H54 (cell line): ENCODE measurements at regions not wholly inside any gene's neighbourhood (a gene's known extent, or its start where the extent isn't known, plus 50 kb on each side); places are given as distances from the start of the nearest gene placed in this dataset.

Experiments used
- DNase-seq: peaks from one replicate; pipeline ENCODE4 v3.0.0; 2011; ENCODE audit warnings: low spot score, mixed read lengths; ENCODE audit not compliant: insufficient read length
- FAIRE-seq: peaks from 3 replicates; lab custom pipeline; 2011; peaks lifted over from hg19 to GRCh38; lab: Jason Lieb, UNC
- POLR2A ChIP-seq: IDR thresholded peaks from 2 replicates; pipeline ENCODE4 v1.6.1; 2011; ENCODE audit warnings: low read depth, mild to moderate bottlenecking, low read length

DNA sequence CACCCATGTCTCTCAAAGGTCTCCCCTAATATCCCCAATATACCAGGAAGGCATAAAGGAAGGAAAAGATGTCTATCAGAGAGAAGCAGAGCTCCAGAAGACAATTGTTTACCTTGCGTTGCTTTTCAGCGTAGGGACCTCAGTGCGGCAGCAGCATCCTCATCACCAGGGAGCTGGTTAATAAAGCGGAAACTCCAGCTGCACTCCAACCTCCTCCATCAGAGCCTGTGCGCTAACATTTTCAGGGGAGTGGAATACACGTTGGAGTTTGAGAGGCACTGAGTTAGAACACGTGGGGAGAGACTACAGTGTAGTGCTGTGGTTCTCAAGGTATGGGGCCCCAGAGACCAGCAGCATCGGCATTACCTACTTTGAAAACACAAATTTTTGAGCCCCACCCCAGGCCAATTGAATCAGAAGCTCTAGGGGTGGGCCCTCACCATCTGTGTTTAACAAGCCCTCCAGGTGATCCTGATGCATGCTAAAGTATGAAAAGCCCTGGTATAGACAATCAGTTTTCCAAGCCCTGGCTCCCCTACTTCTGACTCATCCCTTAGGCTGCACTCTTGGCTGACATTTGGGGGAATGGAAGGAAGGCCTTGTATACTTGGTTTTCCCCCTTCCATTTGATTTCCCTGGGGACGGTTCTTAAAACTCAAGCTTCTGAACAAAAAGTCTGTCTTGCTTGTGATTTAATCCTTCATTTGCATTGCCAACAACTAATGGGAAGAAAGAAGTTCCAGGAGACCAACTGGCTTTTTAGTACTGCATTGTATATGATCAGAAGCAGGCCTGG is 419.0 kb upstream of the CCDC196 start:
- TF ChIP-seq POLR2A, result no peak
- FAIRE-seq, result no peak
- DNase-seq, result no peak

DNA sequence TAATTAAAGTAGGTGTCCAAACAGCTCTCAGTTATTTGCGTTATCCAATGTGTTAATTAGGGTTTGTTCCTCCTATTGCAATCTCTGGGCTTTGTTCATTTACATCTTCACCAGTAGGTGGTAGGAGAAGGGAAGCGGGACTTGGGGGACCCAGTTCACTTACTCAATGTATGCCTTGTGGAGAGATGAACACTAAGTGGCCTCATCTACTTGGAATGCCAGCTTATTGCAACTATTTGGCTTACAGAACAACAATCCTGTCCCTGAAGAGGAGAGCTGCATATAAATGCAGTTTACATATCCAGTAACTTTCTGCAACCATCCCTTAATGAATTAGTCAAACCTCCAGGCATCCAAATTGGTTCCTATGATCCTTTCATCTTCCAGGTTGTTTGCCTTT is 417.1 kb upstream of the CCDC196 start:
- no peak for FAIRE-seq
- no peak for TF ChIP-seq POLR2A
- DNase-seq, result no peak

GRCh38 chr14:66069830-66070541 is 416.2 kb upstream of the CCDC196 start:
- peak; percentile 14 for DNase-seq
- FAIRE-seq, result no peak
- TF ChIP-seq POLR2A, result no peak

GRCh38 chr14:66070542-66071319 is 415.4 kb upstream of the CCDC196 start:
- no peak for FAIRE-seq
- DNase-seq, result peak; percentile 24

DNA sequence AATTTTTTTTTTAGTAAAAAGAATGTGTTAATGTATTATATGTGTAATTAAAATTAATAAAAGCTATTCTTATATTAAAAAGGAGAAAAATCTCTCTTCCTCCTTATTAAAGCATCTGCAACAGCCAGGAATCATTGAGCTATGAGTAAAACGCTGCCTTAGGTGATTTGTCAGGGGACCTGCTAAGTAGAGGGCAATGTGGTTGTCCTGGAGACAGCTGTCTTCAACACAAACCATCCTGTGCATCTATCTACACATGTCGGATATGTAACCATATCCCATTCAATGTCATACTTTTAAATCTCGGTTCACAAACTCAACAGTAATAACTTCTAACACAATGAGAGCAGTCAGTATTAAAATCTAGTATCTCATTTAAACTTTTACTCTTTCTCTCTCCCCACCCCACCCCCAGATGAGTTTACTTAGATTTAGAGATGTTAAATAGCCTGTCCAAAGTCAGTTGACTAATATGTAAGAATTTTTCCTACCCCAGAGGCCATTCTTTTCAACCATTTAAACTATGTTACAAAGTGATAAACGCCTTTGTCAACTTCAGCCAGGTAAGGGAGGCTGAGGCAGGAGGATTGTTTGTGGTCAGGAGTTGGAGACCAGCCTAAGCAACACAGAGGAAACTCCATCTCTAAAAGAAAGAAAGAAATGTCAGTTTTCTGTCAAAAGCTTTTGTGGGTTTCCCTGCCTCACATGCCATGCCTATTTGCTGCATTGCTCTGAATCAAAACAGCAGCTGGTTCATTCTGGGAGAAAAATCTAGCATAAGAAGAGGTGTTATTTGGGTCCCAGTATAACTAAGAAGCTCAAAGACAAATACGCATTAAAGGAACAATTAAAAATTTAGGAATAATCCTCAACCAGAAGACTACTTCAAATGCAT is 413.7 kb upstream of the CCDC196 start:
- FAIRE-seq (no peak), DNase-seq (no peak)
- no peak for TF ChIP-seq POLR2A

More at GRCh38 chr14:66070542-66071319, 415.4 kb upstream of the CCDC196 start:
- no peak for TF ChIP-seq POLR2A

GRCh38 chr14:66074537-66074936 is 411.6 kb upstream of the CCDC196 start:
- no peak for DNase-seq
- no peak for TF ChIP-seq POLR2A
- FAIRE-seq, result no peak

- FAIRE-seq (no peak), DNase-seq (no peak)
- no peak for TF ChIP-seq POLR2A
These were observed 410.0 kb upstream of the CCDC196 start for GRCh38 chr14:66076176-66076575.

DNA sequence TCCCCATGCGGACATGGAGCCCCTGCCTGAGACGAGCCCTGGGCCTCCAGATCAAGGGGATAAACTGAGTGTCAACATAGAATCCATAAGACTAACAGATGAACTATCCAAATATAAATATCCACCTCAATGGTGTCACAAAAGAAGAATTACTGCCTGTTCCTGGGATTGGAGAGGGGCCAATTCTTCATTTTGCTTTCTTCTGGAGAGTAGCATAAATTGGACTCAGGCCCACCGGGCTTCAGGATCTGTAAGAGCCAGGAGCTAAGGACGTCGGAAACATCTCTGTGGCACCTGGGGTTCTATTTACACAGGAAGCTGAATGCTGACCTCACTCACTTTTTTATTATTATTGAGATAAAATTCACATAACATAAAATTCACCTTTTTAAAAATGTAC is 408.2 kb upstream of the CCDC196 start:
- FAIRE-seq (no peak), DNase-seq (no peak)
- TF ChIP-seq POLR2A, result no peak

DNA sequence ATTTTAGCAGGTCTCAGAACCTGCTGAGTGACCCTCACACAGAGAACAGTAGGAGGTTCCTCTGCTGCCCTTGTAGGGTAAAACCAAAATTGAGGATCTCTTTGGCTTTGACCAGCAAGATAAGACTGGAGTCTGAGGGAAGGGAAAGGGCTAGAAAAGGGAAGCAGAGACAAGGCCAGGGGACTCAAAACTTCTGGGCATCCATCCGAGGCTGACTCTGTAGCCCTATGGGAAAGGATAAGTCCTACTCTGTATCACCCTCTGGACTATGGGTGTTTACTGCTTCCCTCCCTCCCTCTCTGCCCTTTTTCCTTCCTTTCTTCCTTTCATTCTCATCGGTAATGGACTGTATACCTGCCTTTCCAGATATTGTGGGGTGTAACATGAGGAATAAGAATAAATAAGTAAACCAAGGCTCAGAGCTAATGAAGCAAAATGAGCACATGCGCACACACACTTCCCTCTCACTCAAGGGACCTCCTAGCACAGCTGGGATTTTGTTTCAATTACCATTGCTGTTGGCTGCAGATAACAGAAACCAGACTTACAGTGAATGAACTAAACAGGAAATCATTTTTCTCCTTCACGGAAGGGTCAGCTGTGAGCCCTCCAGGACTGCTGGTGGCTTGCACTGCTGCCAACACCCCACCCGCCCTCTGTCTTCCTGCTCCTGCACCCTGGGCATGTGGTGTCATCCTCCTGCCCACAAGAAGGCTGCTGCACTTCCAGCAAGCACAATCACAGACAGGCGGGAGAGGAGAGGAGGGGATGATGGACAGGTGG is 404.4 kb upstream of the CCDC196 start:
- FAIRE-seq, result no peak
- no peak for DNase-seq

DNA sequence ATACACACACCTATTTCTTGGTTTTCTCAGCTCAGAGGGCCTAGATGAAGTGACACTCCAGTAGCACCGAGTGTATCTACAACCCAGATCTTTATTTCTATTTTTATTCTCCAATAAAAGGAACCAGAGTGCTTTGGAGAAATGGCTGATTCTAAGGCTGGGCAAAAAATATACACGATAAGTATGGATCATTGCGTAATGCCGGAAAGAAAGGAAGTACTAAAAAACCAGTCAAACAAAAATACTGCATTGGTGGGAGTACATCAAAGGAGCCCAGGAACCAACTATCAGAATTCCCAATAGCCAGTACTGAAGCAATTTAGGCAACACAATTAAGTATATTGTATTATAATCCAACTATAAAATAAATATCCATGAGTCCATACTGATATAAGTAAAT is 400.9 kb upstream of the CCDC196 start:
- DNase-seq (no peak), FAIRE-seq (no peak)
- TF ChIP-seq POLR2A, result no peak

More for the DNA sequence above, 404.4 kb upstream of the CCDC196 start:
- TF ChIP-seq POLR2A, result no peak

- no peak for FAIRE-seq
- no peak for TF ChIP-seq POLR2A
- no peak for DNase-seq
These were observed 400.5 kb upstream of the CCDC196 start for GRCh38 chr14:66085665-66086064.

- DNase-seq (no peak), FAIRE-seq (no peak)
- no peak for TF ChIP-seq POLR2A
These were observed 398.9 kb upstream of the CCDC196 start for GRCh38 chr14:66087231-66087630.
